ENCODE measurements at regions not wholly inside any gene's neighbourhood (a gene's known extent, or its start where the extent isn't known, plus 50 kb on each side); places are given as distances from the start of the nearest gene placed in this dataset.

- Mint-ChIP-seq H3K4me3 (no peak overlapping the region), H3K9me3 (peaks cover 0 to 2% (median 1%) of the 10 kb centered on the region in 7 donors), H3K27me3 (ENCODE audit: low read depth in 3 of 3) (peaks cover 0 to 2% (median 0%) of the 10 kb centered on the region in 3 donors), H3K27ac (no peak overlapping the region), H3K36me3 (no peaks in the 10 kb centered on the region), H3K4me1 (peaks cover under 1% of the 10 kb centered on the region)
- Histone ChIP-seq H2AFZ (ENCODE audit: insufficient read depth, low read depth, low read length, poor library complexity, severe bottlenecking) (no peak overlapping the region), H3K79me2 (ENCODE audit: insufficient read depth, low read length) (no peaks in the 10 kb centered on the region), H3K4me2 (replicated peaks; ENCODE audit: extremely low read depth, low read length, poor library complexity, severe bottlenecking) (no peak overlapping the region), H3K4me3 (replicated peaks in 1 of 3; ENCODE audit: low read depth in 2 of 3, low read length in 3 of 3) (no peak overlapping the region), H4K20me1 (ENCODE audit: insufficient read depth, low read length) (no peaks in the 10 kb centered on the region), H3K9ac (ENCODE audit: insufficient read depth, low read length, poor library complexity, severe bottlenecking) (no peak overlapping the region), H3K27ac (ENCODE audit: low read depth in 1 of 2, low read length in 2 of 2) (no peak overlapping the region), H3K27me3 (ENCODE audit: control insufficient read depth in 2 of 2, insufficient read depth in 2 of 2, low read length in 2 of 2) (no peaks in the 10 kb centered on the region), H3K9me3 (replicated peaks in 1 of 2; ENCODE audit: control insufficient read depth in 1 of 2, insufficient read depth in 1 of 2, low read length in 2 of 2) (no peaks in the 10 kb centered on the region), H3K36me3 (replicated peaks in 1 of 2; ENCODE audit: control insufficient read depth in 1 of 2, insufficient read depth in 2 of 2, low read length in 2 of 2) (no peaks in the 10 kb centered on the region), H3K4me1 (ENCODE audit: control insufficient read depth in 1 of 2, insufficient read depth in 2 of 2, low read length in 2 of 2) (no peaks in the 10 kb centered on the region)
- TF ChIP-seq CTCF (IDR thresholded peaks at IDR 0.05), result no peak
- intact Hi-C loops (cut with micrococcal nuclease), result no loop called here
- DNase-seq, result no peak
These were observed 56.8 kb downstream of the ZNF608 start for GRCh38 chr5:124689653-124690052.

GRCh38 chr5:124686239-124687004 lies 60.0 kb downstream of the ZNF608 start:
- intact Hi-C loops (cut with micrococcal nuclease), result no loop called here
- Mint-ChIP-seq H3K4me3 (no peak overlapping the region), H3K36me3 (no peaks in the 10 kb centered on the region), H3K27me3 (ENCODE audit: low read depth in 3 of 3) (peaks cover 0 to 2% (median 0%) of the 10 kb centered on the region in 3 donors), H3K9me3 (peaks cover 0 to 4% (median 0%) of the 10 kb centered on the region in 7 donors), H3K4me1 (peaks cover 2% of the 10 kb centered on the region), H3K27ac (no peak overlapping the region)
- Histone ChIP-seq H3K4me1 (ENCODE audit: control insufficient read depth in 1 of 2, insufficient read depth in 2 of 2, low read length in 2 of 2) (no peaks in the 10 kb centered on the region), H3K27ac (ENCODE audit: low read depth in 1 of 2, low read length in 2 of 2) (no peak overlapping the region), H3K9ac (ENCODE audit: insufficient read depth, low read length, poor library complexity, severe bottlenecking) (no peak overlapping the region), H3K36me3 (replicated peaks in 1 of 2; ENCODE audit: control insufficient read depth in 1 of 2, insufficient read depth in 2 of 2, low read length in 2 of 2) (no peaks in the 10 kb centered on the region), H3K4me2 (replicated peaks; ENCODE audit: extremely low read depth, low read length, poor library complexity, severe bottlenecking) (no peak overlapping the region), H3K9me3 (replicated peaks in 1 of 2; ENCODE audit: control insufficient read depth in 1 of 2, insufficient read depth in 1 of 2, low read length in 2 of 2) (no peaks in the 10 kb centered on the region), H3K27me3 (ENCODE audit: control insufficient read depth in 2 of 2, insufficient read depth in 2 of 2, low read length in 2 of 2) (no peaks in the 10 kb centered on the region), H3K79me2 (ENCODE audit: insufficient read depth, low read length) (no peaks in the 10 kb centered on the region), H2AFZ (ENCODE audit: insufficient read depth, low read depth, low read length, poor library complexity, severe bottlenecking) (no peak overlapping the region), H4K20me1 (ENCODE audit: insufficient read depth, low read length) (no peaks in the 10 kb centered on the region), H3K4me3 (replicated peaks in 1 of 3; ENCODE audit: low read depth in 2 of 3, low read length in 3 of 3) (no peak overlapping the region)
- WGBS (ENCODE audit: insufficient coverage), result 100% methylated on average over 2 of the region's 3 CpGs
- no peak for TF ChIP-seq CTCF (IDR thresholded peaks at IDR 0.05)
- DNase-seq, result no peak

All from CD14-positive monocyte (primary cell).